GM23248 (cell line): ENCODE measurements at regions not wholly inside any gene's neighbourhood (a gene's known extent, or its start where the extent isn't known, plus 50 kb on each side); places are given as distances from the start of the nearest gene placed in this dataset.

Experiments
- DNase-seq: peaks from one replicate; pipeline ENCODE4 v3.0.0-alpha.2; 2015
- H2AFZ ChIP-seq: fragments of 200-600 bp; sonication (generic); 2 replicates; pipeline ENCODE4 v1.6.1; 2016; ENCODE audit warnings: antibody characterized with exemption
- H3F3A ChIP-seq: fragments of 200-600 bp; sonication (generic); 2 replicates; pipeline ENCODE4 v1.6.1; 2016; ENCODE audit warnings: mild to moderate bottlenecking, antibody characterized with exemption, mixed run types; ENCODE audit not compliant: insufficient read depth
- H3K27ac ChIP-seq: fragments of 200-600 bp; sonication (generic); 2 replicates; pipeline ENCODE4 v1.5.1; 2016; ENCODE audit warnings: mild to moderate bottlenecking
- H3K27me3 ChIP-seq: fragments of 200-600 bp; sonication (generic); replicated peaks from 2 replicates; pipeline ENCODE4 v1.6.1; 2016; ENCODE audit warnings: mild to moderate bottlenecking; ENCODE audit not compliant: insufficient read depth
- H3K36me3 ChIP-seq: fragments of 200-600 bp; sonication (generic); 2 replicates; pipeline ENCODE4 v1.6.1; 2016; ENCODE audit warnings: low read depth, mild to moderate bottlenecking
- H3K4me1 ChIP-seq: fragments of 200-600 bp; sonication (generic); 2 replicates; pipeline ENCODE4 v1.6.1; 2016; ENCODE audit warnings: mild to moderate bottlenecking; ENCODE audit not compliant: insufficient read depth
- H3K4me2 ChIP-seq: fragments of 200-600 bp; sonication (generic); one replicate; pipeline ENCODE4 v1.6.1; 2016; ENCODE audit warnings: mild to moderate bottlenecking; ENCODE audit not compliant: unreplicated experiment
- H3K4me3 ChIP-seq: fragments of 200-600 bp; sonication (generic); 2 replicates; pipeline ENCODE4 v1.5.1; 2016; ENCODE audit warnings: mild to moderate bottlenecking
- H3K79me2 ChIP-seq: fragments of 200-600 bp; sonication (generic); 2 replicates; pipeline ENCODE4 v1.6.1; 2016; ENCODE audit warnings: mild to moderate bottlenecking; ENCODE audit not compliant: insufficient read depth
- H3K9ac ChIP-seq: fragments of 200-600 bp; sonication (generic); 2 replicates; pipeline ENCODE4 v1.6.1; 2016; ENCODE audit warnings: mild to moderate bottlenecking
- H3K9me2 ChIP-seq: fragments of 200-600 bp; sonication (generic); 2 replicates; pipeline ENCODE4 v1.6.1; 2016; ENCODE audit warnings: mixed run types, mild to moderate bottlenecking, moderate library complexity; ENCODE audit not compliant: insufficient read depth
- H3K9me3 ChIP-seq: fragments of 200-600 bp; sonication (generic); one replicate; pipeline ENCODE4 v1.6.1; 2017; ENCODE audit warnings: low read depth
- H4K20me1 ChIP-seq: fragments of 200-600 bp; sonication (generic); 2 replicates; pipeline ENCODE4 v1.6.0; 2016; ENCODE audit not compliant: insufficient read depth
- EZH2 ChIP-seq: fragments of 200-600 bp; sonication (generic); IDR thresholded peaks from 2 replicates; pipeline ENCODE4 v1.6.1; 2018; ENCODE audit warnings: antibody characterized with exemption, mild to moderate bottlenecking; ENCODE audit not compliant: insufficient read depth, poor library complexity, severe bottlenecking
- EZH2phosphoT487 ChIP-seq: fragments of 200-600 bp; sonication (generic); IDR thresholded peaks from 2 replicates; pipeline ENCODE4 v1.6.1; 2018; ENCODE audit warnings: antibody characterized with exemption, moderate library complexity, mild to moderate bottlenecking, low read depth; ENCODE audit not compliant: insufficient read depth
- WGBS, 2 experiments: methylation state at CpG; one replicate each; pipeline ENCODE4 v1.1.6; 2015 to 2017; ENCODE audit warnings: low lambda C conversion rate in 2 of 2, low coverage in 1 of 2; ENCODE audit errors: missing lambda C conversion rate in 2 of 2; 5-methylcytosine and 5-hydroxymethylcytosine counted together
- in situ Hi-C: fragments of 300-500 bp; cut with MboI; formaldehyde crosslinking; loops from 2 replicates; pipeline ENCODE4 v1.15.0; 2020

DNA sequence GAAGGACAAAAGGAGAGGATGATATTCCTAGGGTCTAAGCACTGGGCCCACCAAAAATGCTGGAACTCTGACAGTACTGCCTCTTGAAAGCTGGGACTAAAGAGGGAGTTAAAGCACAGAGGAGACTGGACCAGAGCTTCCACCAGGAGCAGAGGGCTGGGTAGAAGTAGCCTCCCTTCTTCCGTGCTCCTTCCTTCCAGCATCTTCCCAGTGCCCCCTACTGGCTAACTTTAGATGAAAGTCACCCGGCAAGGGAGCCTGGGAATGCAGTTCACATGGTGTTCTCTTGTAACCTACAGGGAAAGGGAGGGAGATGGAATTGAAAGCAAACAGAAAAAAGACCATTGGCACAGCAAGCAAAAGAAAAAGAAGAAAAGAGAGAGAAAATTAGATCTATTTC lies 106.1 kb upstream of the COL8A1 start:
- Histone ChIP-seq H3K9me3 (no peaks in the 10 kb centered on the region), H3K27me3 (no peaks in the 10 kb centered on the region), H3K4me3 (no peak overlapping the region), H3K4me2 (no peak overlapping the region), H3K9me2 (no peaks in the 10 kb centered on the region), H3K79me2 (no peaks in the 10 kb centered on the region), H3K36me3 (no peaks in the 10 kb centered on the region), H4K20me1 (no peaks in the 10 kb centered on the region), H3K4me1 (peaks cover 28% of the 10 kb centered on the region), H3K27ac (no peak overlapping the region), H3K9ac (no peak overlapping the region), H3F3A (0 out of 2 replicates have a peak, but pooled peaks cover 17% of the 10 kb centered on the region), H2AFZ (peak overlapping the region; percentile 62)
- DNase-seq = peak; percentile 81
- TF ChIP-seq EZH2 (no peak), EZH2phosphoT487 (no peak)
- WGBS, 2 experiments = 20 to 37% methylated on average over 2 of the region's 2 CpGs
- in situ Hi-C loops = no loop called here

GRCh38 chr3:99529265-99529664 lies 109.1 kb upstream of the COL8A1 start:
- no peaks in the 10 kb centered on the region for H3K9me3 ChIP-seq
- no peak for DNase-seq
- TF ChIP-seq EZH2 (no peak), EZH2phosphoT487 (no peak)
- WGBS, 2 experiments = 50 to 65% methylated on average over 1 of the region's 1 CpG
- no peaks in the 10 kb centered on the region for H3K27me3 ChIP-seq
- H3K79me2 ChIP-seq = no peaks in the 10 kb centered on the region
- H3K27ac ChIP-seq = no peak overlapping the region
- in situ Hi-C loops = no loop called here
- H3K36me3 ChIP-seq = no peaks in the 10 kb centered on the region
- peaks cover 22% of the 10 kb centered on the region for H3K4me1 ChIP-seq
- peak overlapping the region; percentile 34 for H3K4me2 ChIP-seq
- no peaks in the 10 kb centered on the region for H4K20me1 ChIP-seq
- H3K4me3 ChIP-seq = no peak overlapping the region
- no peak overlapping the region for H3K9ac ChIP-seq
- no peak overlapping the region for H2AFZ ChIP-seq
- H3K9me2 ChIP-seq = no peaks in the 10 kb centered on the region
- 0 out of 2 replicates have a peak, but pooled peaks cover 7% of the 10 kb centered on the region for H3F3A ChIP-seq

DNA sequence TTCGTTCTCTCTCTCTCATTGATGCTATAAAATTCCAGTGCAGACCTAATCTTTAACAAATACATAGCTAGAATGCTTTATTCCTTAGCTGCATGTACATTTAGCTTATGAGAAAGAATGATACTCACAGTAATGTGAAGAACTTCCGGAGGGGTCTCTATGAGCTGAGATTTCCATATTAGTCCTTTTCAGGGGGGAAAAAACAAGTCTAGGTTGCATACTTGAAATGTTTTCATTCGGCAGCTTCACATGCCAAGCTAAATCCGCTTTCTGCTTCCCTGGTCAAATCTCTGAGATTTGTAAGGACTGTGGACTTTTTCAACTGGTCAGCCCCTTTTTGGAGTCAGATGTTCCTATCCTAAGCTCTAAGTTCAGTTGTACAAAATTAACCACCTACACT lies 111.5 kb upstream of the COL8A1 start:
- Histone ChIP-seq H2AFZ (no peak overlapping the region), H3K27me3 (no peaks in the 10 kb centered on the region), H4K20me1 (no peaks in the 10 kb centered on the region), H3K27ac (no peak overlapping the region), H3K4me3 (no peak overlapping the region), H3K36me3 (no peaks in the 10 kb centered on the region), H3K9me3 (no peaks in the 10 kb centered on the region), H3K9ac (no peak overlapping the region), H3K4me1 (peaks cover 17% of the 10 kb centered on the region), H3F3A (0 out of 2 replicates have a peak, but pooled peaks cover 7% of the 10 kb centered on the region), H3K4me2 (no peak overlapping the region), H3K9me2 (no peaks in the 10 kb centered on the region), H3K79me2 (no peaks in the 10 kb centered on the region)
- TF ChIP-seq EZH2 (no peak), EZH2phosphoT487 (no peak)
- in situ Hi-C loops = no loop called here
- 86 to 89% methylated on average over 4 of the region's 4 CpGs for WGBS, 2 experiments
- no peak for DNase-seq

DNA sequence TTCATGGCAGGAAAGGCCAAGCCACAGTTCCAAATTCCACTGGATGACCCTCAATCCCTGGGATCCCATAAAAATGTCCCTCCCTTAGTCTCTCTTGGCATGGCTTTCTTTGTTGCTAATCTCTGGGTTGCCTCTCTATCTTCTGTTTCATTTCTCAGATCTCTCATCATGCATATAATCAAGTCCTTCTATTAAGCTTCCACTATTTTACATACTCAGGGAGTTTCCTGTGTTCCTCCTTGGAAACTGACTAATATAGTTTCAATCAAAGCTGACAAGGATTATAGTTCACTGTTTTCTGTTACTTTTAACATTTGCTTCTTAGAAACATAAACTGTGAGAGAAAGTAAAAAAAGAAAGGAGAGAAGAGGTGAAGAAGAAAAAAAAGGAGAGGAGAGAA lies 113.8 kb upstream of the COL8A1 start:
- no peaks in the 10 kb centered on the region for H3K79me2 ChIP-seq
- in situ Hi-C loops = no loop called here

More for the DNA sequence above, 113.8 kb upstream of the COL8A1 start:
- Histone ChIP-seq H3K27me3 (no peaks in the 10 kb centered on the region), H3F3A (0 out of 2 replicates have a peak, but pooled peaks cover 7% of the 10 kb centered on the region), H2AFZ (no peak overlapping the region), H4K20me1 (no peaks in the 10 kb centered on the region), H3K4me3 (no peak overlapping the region), H3K9me2 (no peaks in the 10 kb centered on the region), H3K4me2 (no peak overlapping the region), H3K36me3 (no peaks in the 10 kb centered on the region), H3K4me1 (peaks cover 9% of the 10 kb centered on the region; the same call in 1 of the 2 replicates), H3K9ac (no peak overlapping the region), H3K9me3 (no peaks in the 10 kb centered on the region), H3K27ac (no peak overlapping the region)
- TF ChIP-seq EZH2phosphoT487 (no peak), EZH2 (no peak)
- no peak for DNase-seq
